ENCODE measurements at regions not wholly inside any gene's neighbourhood (a gene's known extent, or its start where the extent isn't known, plus 50 kb on each side); places are given as distances from the start of the nearest gene placed in this dataset.
"Not testable (repeated sequence)": the region's sequence is repeated elsewhere in the genome, so short reads cannot be mapped to it uniquely, and the experiment has no call there.

DNA sequence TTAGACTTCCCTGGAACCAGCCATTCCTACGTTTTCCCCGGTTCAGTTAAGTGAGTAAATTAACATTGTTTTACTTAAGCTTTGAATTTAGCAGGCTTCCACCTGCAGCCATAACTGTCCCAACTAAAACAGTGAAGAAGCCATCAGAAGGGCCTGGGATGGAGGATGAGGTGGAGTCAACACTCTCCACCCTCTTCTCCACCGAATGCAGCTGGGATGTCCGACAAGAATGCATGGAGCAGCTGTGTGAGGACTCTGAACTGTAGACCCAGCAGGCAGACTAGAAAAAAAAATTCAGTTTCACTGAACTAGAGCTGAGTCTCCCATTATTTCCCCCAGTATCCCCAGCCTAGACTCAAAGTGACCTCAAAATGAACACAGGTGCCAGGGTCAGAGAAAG lies 114.8 kb downstream of the C16orf95 start:
- no peaks in the 10 kb centered on the region for H3K9me3 ChIP-seq (ENCODE audit: control insufficient read depth in 2 of 2, insufficient read depth in 1 of 2, low read length in 1 of 2)
- H3K4me1 ChIP-seq (ENCODE audit: control insufficient read depth in 2 of 2, insufficient read depth in 2 of 2, low read length in 2 of 2), result peaks cover 0 to 2% of the 10 kb centered on the region in 2 donors
- DNase-seq (ENCODE audit: low read depth in 6 of 9, low spot score in 9 of 9), result no peak
- H3K27me3 ChIP-seq (ENCODE audit: control insufficient read depth in 2 of 2, insufficient read depth in 1 of 2, low read length in 1 of 2), result no peaks in the 10 kb centered on the region
- H3K36me3 ChIP-seq (ENCODE audit: control insufficient read depth in 2 of 2, insufficient read depth in 2 of 2, low read length in 1 of 2), result no peaks in the 10 kb centered on the region
- H3K4me3 ChIP-seq (ENCODE audit: low read length in 2 of 2), result no peak overlapping the region
- 98% methylated on average over 4 of the region's 4 CpGs for WGBS
- H3K27ac ChIP-seq (ENCODE audit: low read depth in 1 of 2, low read length in 1 of 2), result no peak overlapping the region

GRCh38 chr16:87203060-87203656 lies 114.0 kb downstream of the C16orf95 start:
- Histone ChIP-seq H3K27me3 (ENCODE audit: control insufficient read depth in 2 of 2, insufficient read depth in 1 of 2, low read length in 1 of 2) (no peaks in the 10 kb centered on the region), H3K4me1 (ENCODE audit: control insufficient read depth in 2 of 2, insufficient read depth in 2 of 2, low read length in 2 of 2) (peaks cover 0 to 2% of the 10 kb centered on the region in 2 donors), H3K27ac (ENCODE audit: low read depth in 1 of 2, low read length in 1 of 2) (no peak overlapping the region), H3K4me3 (ENCODE audit: low read length in 2 of 2) (no peak overlapping the region), H3K9me3 (ENCODE audit: control insufficient read depth in 2 of 2, insufficient read depth in 1 of 2, low read length in 1 of 2) (no peaks in the 10 kb centered on the region), H3K36me3 (ENCODE audit: control insufficient read depth in 2 of 2, insufficient read depth in 2 of 2, low read length in 1 of 2) (no peaks in the 10 kb centered on the region)
- DNase-seq (ENCODE audit: low read depth in 6 of 9, low spot score in 9 of 9), result peak in 7 of 9 donors; percentile 4 to 45 (median 9)
- WGBS, result 23% methylated on average over 11 of the region's 11 CpGs

GRCh38 chr16:87206646-87207451 lies 110.3 kb downstream of the C16orf95 start:
- 95% methylated on average over 14 of the region's 14 CpGs for WGBS
- Histone ChIP-seq H3K27me3 (ENCODE audit: control insufficient read depth in 2 of 2, insufficient read depth in 1 of 2, low read length in 1 of 2) (no peaks in the 10 kb centered on the region), H3K27ac (ENCODE audit: low read depth in 1 of 2, low read length in 1 of 2) (no peak overlapping the region), H3K9me3 (ENCODE audit: control insufficient read depth in 2 of 2, insufficient read depth in 1 of 2, low read length in 1 of 2) (no peaks in the 10 kb centered on the region), H3K4me1 (ENCODE audit: control insufficient read depth in 2 of 2, insufficient read depth in 2 of 2, low read length in 2 of 2) (peaks cover 0 to 2% of the 10 kb centered on the region in 2 donors), H3K36me3 (ENCODE audit: control insufficient read depth in 2 of 2, insufficient read depth in 2 of 2, low read length in 1 of 2) (no peaks in the 10 kb centered on the region), H3K4me3 (ENCODE audit: low read length in 2 of 2) (no peak overlapping the region)
- no peak for DNase-seq (ENCODE audit: low read depth in 6 of 9, low spot score in 9 of 9)

GRCh38 chr16:87207509-87207908 lies 109.7 kb downstream of the C16orf95 start:
- no peaks in the 10 kb centered on the region for H3K9me3 ChIP-seq (ENCODE audit: control insufficient read depth in 2 of 2, insufficient read depth in 1 of 2, low read length in 1 of 2)
- no peaks in the 10 kb centered on the region for H3K27me3 ChIP-seq (ENCODE audit: control insufficient read depth in 2 of 2, insufficient read depth in 1 of 2, low read length in 1 of 2)
- no peak for DNase-seq (ENCODE audit: low read depth in 6 of 9, low spot score in 9 of 9)
- WGBS, result 92% methylated on average over 7 of the region's 7 CpGs
- no peak overlapping the region for H3K27ac ChIP-seq (ENCODE audit: low read depth in 1 of 2, low read length in 1 of 2)
- H3K4me1 ChIP-seq (ENCODE audit: control insufficient read depth in 2 of 2, insufficient read depth in 2 of 2, low read length in 2 of 2), result peaks cover 0 to 2% of the 10 kb centered on the region in 2 donors
- H3K4me3 ChIP-seq (ENCODE audit: low read length in 2 of 2), result no peak overlapping the region
- H3K36me3 ChIP-seq (ENCODE audit: control insufficient read depth in 2 of 2, insufficient read depth in 2 of 2, low read length in 1 of 2), result no peaks in the 10 kb centered on the region

DNA sequence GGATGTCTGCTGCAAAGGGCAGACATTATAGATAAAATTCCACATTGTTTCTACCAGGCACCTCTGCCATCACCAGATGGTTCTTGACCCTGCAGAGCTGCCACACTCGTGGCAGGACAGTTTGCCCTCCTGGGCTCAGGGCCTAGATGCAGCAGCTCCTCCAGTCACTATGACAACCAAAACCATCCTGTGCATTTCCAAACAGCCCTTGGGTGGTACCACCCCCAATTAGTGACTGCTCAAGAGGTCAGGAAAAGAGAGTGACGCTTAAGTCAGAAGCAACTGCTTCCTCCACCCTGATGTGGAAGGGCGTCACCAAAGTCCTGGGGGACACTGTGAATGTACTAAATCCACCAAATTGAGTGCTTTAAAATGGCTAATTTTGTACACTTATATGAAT lies 109.2 kb downstream of the C16orf95 start:
- H3K9me3 ChIP-seq (ENCODE audit: control insufficient read depth in 2 of 2, insufficient read depth in 1 of 2, low read length in 1 of 2), result no peaks in the 10 kb centered on the region
- H3K27me3 ChIP-seq (ENCODE audit: control insufficient read depth in 2 of 2, insufficient read depth in 1 of 2, low read length in 1 of 2), result no peaks in the 10 kb centered on the region
- WGBS, result 93% methylated on average over 3 of the region's 3 CpGs
- DNase-seq (ENCODE audit: low read depth in 6 of 9, low spot score in 9 of 9), result no peak
- H3K27ac ChIP-seq (ENCODE audit: low read depth in 1 of 2, low read length in 1 of 2), result no peak overlapping the region
- peaks cover 0 to 2% of the 10 kb centered on the region in 2 donors for H3K4me1 ChIP-seq (ENCODE audit: control insufficient read depth in 2 of 2, insufficient read depth in 2 of 2, low read length in 2 of 2)
- no peaks in the 10 kb centered on the region for H3K36me3 ChIP-seq (ENCODE audit: control insufficient read depth in 2 of 2, insufficient read depth in 2 of 2, low read length in 1 of 2)
- no peak overlapping the region for H3K4me3 ChIP-seq (ENCODE audit: low read length in 2 of 2)

- not testable (repeated sequence) for H3K27ac ChIP-seq (ENCODE audit: low read depth in 1 of 2, low read length in 1 of 2); DNase-seq (ENCODE audit: low read depth in 6 of 9, low spot score in 9 of 9); H3K27me3 ChIP-seq (ENCODE audit: control insufficient read depth in 2 of 2, insufficient read depth in 1 of 2, low read length in 1 of 2); H3K4me3 ChIP-seq (ENCODE audit: low read length in 2 of 2); H3K36me3 ChIP-seq (ENCODE audit: control insufficient read depth in 2 of 2, insufficient read depth in 2 of 2, low read length in 1 of 2); H3K9me3 ChIP-seq (ENCODE audit: control insufficient read depth in 2 of 2, insufficient read depth in 1 of 2, low read length in 1 of 2); H3K4me1 ChIP-seq (ENCODE audit: control insufficient read depth in 2 of 2, insufficient read depth in 2 of 2, low read length in 2 of 2)
- 98% methylated on average over 5 of the region's 5 CpGs for WGBS
These were observed 108.2 kb downstream of the C16orf95 start for GRCh38 chr16:87208968-87209367.

DNA sequence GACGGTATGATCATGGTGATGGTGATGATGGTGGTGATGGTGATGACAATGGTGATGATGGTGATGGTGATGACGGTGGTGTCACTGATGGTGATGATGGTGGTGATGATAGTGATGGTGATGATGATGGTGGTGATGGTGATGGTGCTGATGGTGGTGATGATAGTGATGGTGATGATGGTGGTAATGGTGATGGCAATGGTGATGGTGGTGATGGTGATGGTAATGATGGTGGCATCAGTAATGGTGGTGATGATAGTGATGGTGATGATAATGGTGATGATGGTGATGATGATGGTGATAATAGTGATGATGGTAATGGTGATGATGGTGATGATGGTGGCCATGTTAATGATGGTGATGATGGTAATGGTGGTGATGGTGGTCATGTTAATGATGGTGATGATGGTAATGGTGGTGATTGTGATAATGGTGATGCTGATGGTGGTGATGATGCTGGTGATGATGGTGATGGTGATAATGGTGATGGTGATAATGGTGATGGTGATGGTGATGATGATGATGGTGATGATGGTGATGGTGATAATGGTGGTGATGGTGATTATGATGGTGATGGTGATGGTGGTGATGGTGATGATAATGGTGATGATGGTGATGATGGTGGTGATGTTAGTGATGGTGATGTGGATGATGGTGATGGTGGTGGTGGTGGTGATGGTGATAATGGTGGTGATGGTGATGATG lies 107.2 kb downstream of the C16orf95 start:
- H3K4me1 ChIP-seq (ENCODE audit: control insufficient read depth in 2 of 2, insufficient read depth in 2 of 2, low read length in 2 of 2), result no peaks in the 10 kb centered on the region
- no peak overlapping the region for H3K4me3 ChIP-seq (ENCODE audit: low read length in 2 of 2)
- DNase-seq (ENCODE audit: low read depth in 6 of 9, low spot score in 9 of 9), result no peak
- no peaks in the 10 kb centered on the region for H3K9me3 ChIP-seq (ENCODE audit: control insufficient read depth in 2 of 2, insufficient read depth in 1 of 2, low read length in 1 of 2)
- no peaks in the 10 kb centered on the region for H3K27me3 ChIP-seq (ENCODE audit: control insufficient read depth in 2 of 2, insufficient read depth in 1 of 2, low read length in 1 of 2)
- H3K36me3 ChIP-seq (ENCODE audit: control insufficient read depth in 2 of 2, insufficient read depth in 2 of 2, low read length in 1 of 2), result no peaks in the 10 kb centered on the region
- WGBS, result 97% methylated on average over 2 of the region's 2 CpGs
- no peak overlapping the region for H3K27ac ChIP-seq (ENCODE audit: low read depth in 1 of 2, low read length in 1 of 2)

- Histone ChIP-seq H3K4me1 (ENCODE audit: control insufficient read depth in 2 of 2, insufficient read depth in 2 of 2, low read length in 2 of 2) (no peaks in the 10 kb centered on the region), H3K27ac (ENCODE audit: low read depth in 1 of 2, low read length in 1 of 2) (no peak overlapping the region), H3K27me3 (ENCODE audit: control insufficient read depth in 2 of 2, insufficient read depth in 1 of 2, low read length in 1 of 2) (no peaks in the 10 kb centered on the region), H3K36me3 (ENCODE audit: control insufficient read depth in 2 of 2, insufficient read depth in 2 of 2, low read length in 1 of 2) (no peaks in the 10 kb centered on the region), H3K4me3 (ENCODE audit: low read length in 2 of 2) (no peak overlapping the region), H3K9me3 (ENCODE audit: control insufficient read depth in 2 of 2, insufficient read depth in 1 of 2, low read length in 1 of 2) (no peaks in the 10 kb centered on the region)
- 72% methylated on average over 4 of the region's 4 CpGs for WGBS
- DNase-seq (ENCODE audit: low read depth in 6 of 9, low spot score in 9 of 9), result no peak
These were observed 106.3 kb downstream of the C16orf95 start for GRCh38 chr16:87210894-87211293.

- no peak for DNase-seq (ENCODE audit: low read depth in 6 of 9, low spot score in 9 of 9)
- H3K4me1 ChIP-seq (ENCODE audit: control insufficient read depth in 2 of 2, insufficient read depth in 2 of 2, low read length in 2 of 2), result no peaks in the 10 kb centered on the region
- H3K4me3 ChIP-seq (ENCODE audit: low read length in 2 of 2), result no peak overlapping the region
- H3K9me3 ChIP-seq (ENCODE audit: control insufficient read depth in 2 of 2, insufficient read depth in 1 of 2, low read length in 1 of 2), result no peaks in the 10 kb centered on the region
- 78% methylated on average over 6 of the region's 6 CpGs for WGBS
- H3K36me3 ChIP-seq (ENCODE audit: control insufficient read depth in 2 of 2, insufficient read depth in 2 of 2, low read length in 1 of 2), result no peaks in the 10 kb centered on the region
- H3K27me3 ChIP-seq (ENCODE audit: control insufficient read depth in 2 of 2, insufficient read depth in 1 of 2, low read length in 1 of 2), result no peaks in the 10 kb centered on the region
- no peak overlapping the region for H3K27ac ChIP-seq (ENCODE audit: low read depth in 1 of 2, low read length in 1 of 2)
These were observed 105.2 kb downstream of the C16orf95 start for GRCh38 chr16:87212026-87212425.

All from thymus (tissue), 11 donors.